HPDE6-E6E7 (cell line): ENCODE measurements at regions not wholly inside any gene's neighbourhood (a gene's known extent, or its start where the extent isn't known, plus 50 kb on each side); places are given as distances from the start of the nearest gene placed in this dataset.

Source experiments
- DNase-seq: peaks from one replicate; pipeline ENCODE4 v3.0.0; 2011; ENCODE audit warnings: missing footprints; ENCODE audit errors: extremely low spot score

DNA sequence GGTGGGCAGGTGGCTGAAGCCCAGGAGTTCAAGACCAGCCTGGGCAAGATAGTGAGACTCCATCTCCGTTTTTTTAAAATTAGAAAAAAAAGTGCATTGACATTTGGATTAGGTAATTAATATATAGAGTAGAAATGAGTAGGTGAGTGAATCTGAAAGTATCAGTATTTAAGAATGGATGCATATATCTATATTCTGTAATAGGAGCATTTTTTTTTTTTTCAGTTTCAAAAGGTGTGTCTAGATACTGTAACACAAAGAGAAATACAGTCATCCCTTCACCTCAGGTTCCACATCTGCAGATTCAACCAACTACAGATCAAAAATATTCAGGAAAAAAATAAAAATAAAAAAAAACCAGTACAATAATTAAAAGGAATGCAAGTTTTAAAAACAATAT, 50.8 kb downstream of the RBM27 start:
- no peak for DNase-seq

DNA sequence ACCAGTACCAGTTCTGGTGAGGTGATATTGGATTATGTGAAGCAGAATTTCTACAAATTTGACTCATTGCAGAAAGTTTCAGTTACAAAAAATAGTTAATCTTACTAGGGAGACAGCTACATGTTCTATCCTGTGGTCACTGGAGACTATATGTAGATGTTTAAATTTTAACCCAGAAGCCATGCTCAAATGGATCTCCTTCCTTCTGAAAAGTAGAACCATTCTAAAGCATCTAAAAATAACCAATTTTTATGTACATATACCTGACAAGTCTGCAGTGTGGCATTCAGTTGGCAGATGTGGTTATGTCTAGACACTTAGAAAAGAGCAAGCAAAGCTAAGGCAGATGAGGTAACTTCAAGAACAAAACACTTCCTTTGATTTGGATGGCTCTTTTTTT, 65.5 kb upstream of the POU4F3 start:
- DNase-seq, result no peak

- DNase-seq, result peak; percentile 49
Measured at GRCh38 chr5:146283344-146283761, 55.3 kb upstream of the POU4F3 start.

DNA sequence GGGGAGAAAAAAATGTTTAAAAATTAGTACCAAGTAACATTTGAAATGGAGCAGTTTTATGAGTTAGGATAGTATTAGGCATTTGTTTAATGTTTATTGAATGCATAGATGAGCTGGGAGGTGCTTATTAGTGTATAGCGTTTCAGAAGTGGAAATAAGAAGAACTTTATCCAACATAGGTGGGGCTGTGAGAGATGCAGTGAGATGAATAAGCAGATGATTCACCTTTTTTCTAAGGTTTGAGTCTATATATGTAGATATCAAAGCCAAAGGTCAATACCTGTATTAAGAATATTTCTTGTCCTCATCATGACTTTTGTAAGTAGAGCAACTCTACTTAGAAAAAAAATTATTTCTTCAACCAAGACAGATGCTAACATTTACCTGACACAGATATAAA, 54.6 kb upstream of the POU4F3 start:
- peak; percentile 27 for DNase-seq
